Sigmoid colon (tissue), 4 donors: ENCODE measurements at regions not wholly inside any gene's neighbourhood (a gene's known extent, or its start where the extent isn't known, plus 50 kb on each side); places are given as distances from the start of the nearest gene placed in this dataset.

ENCODE experiments used
- EP300 ChIP-seq, 4 donors: sonication (generic); formaldehyde crosslinking; IDR thresholded peaks; one replicate each; pipeline ENCODE4 v1.6.1; 2017; ENCODE audit warnings: antibody characterized with exemption in 4 of 4
- POLR2A ChIP-seq, 2 donors: fragments of 450-650 bp; IDR thresholded peaks; one replicate each; pipeline ENCODE4 v1.6.1; 2016; ENCODE audit warnings: antibody characterized with exemption in 2 of 2, mild to moderate bottlenecking in 2 of 2, moderate library complexity in 2 of 2
- POLR2AphosphoS5 ChIP-seq, 4 donors: sonication (generic); formaldehyde crosslinking; IDR thresholded peaks; one replicate each; pipeline ENCODE4 v1.6.1; 2017; ENCODE audit warnings: antibody characterized with exemption in 4 of 4
- TF ChIP-seq, protein P1 (sequence below), 4 experiments: fragments of 450-650 bp in 3 of 4; fragments of 200-600 bp in 1 of 4; IDR thresholded peaks; one replicate each; pipeline ENCODE4 v1.5.1; 2016 to 2019; ENCODE audit warnings: antibody characterized with exemption in 4 of 4, mild to moderate bottlenecking in 3 of 4, moderate library complexity in 2 of 4

- no peak for TF ChIP-seq POLR2A (IDR thresholded peaks at IDR 0.05)
- TF ChIP-seq POLR2AphosphoS5 (IDR thresholded peaks at IDR 0.05), result no peak
- TF ChIP-seq, protein P1, sequence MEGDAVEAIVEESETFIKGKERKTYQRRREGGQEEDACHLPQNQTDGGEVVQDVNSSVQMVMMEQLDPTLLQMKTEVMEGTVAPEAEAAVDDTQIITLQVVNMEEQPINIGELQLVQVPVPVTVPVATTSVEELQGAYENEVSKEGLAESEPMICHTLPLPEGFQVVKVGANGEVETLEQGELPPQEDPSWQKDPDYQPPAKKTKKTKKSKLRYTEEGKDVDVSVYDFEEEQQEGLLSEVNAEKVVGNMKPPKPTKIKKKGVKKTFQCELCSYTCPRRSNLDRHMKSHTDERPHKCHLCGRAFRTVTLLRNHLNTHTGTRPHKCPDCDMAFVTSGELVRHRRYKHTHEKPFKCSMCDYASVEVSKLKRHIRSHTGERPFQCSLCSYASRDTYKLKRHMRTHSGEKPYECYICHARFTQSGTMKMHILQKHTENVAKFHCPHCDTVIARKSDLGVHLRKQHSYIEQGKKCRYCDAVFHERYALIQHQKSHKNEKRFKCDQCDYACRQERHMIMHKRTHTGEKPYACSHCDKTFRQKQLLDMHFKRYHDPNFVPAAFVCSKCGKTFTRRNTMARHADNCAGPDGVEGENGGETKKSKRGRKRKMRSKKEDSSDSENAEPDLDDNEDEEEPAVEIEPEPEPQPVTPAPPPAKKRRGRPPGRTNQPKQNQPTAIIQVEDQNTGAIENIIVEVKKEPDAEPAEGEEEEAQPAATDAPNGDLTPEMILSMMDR (IDR thresholded peaks at IDR 0.05), result no peak
- no peak for TF ChIP-seq EP300 (IDR thresholded peaks at IDR 0.05)
Observed at GRCh38 chr6:146879406-146880117, 280.8 kb downstream of the ADGB start.
